SK-N-SH (cell line): ENCODE measurements at regions not wholly inside any gene's neighbourhood (a gene's known extent, or its start where the extent isn't known, plus 50 kb on each side); places are given as distances from the start of the nearest gene placed in this dataset.
"Not testable (repeated sequence)": the region's sequence is repeated elsewhere in the genome, so short reads cannot be mapped to it uniquely, and the experiment has no call there.

Experiments
- CTCF ChIA-PET: fragments of 300-600, 350-600 bp; formaldehyde crosslinking; extraction: SDS; loops from one replicate; lab custom pipeline; 2021; lab: Yijun Ruan, JAX
- POLR2A ChIA-PET: fragments of 350-600 bp; sonication (Branson Sonifier 250); formaldehyde crosslinking; extraction: SDS; loops from one replicate; lab custom pipeline; 2020; ENCODE audit warnings: antibody characterized with exemption, inconsistent platforms; lab: Yijun Ruan, JAX
- DNase-seq: peaks from one replicate; pipeline ENCODE4 v3.0.0; 2012
- H2AFZ ChIP-seq: fragments of 200-600 bp; sonication (generic); 2 replicates; pipeline ENCODE4 v1.8.1; 2016; ENCODE audit warnings: antibody characterized with exemption, mild to moderate bottlenecking, low read depth
- H3F3A ChIP-seq: fragments of 200-600 bp; sonication (generic); replicated peaks from 2 replicates; pipeline ENCODE3; 2016; ENCODE audit warnings: antibody characterized with exemption, mild to moderate bottlenecking; ENCODE audit not compliant: insufficient read depth
- H3K27ac ChIP-seq, 2 experiments: fragments of 200-500 bp in 1 of 2; fragments of 200-600 bp in 1 of 2; sonication (Bioruptor generic) in 1 of 2; sonication (generic), shearing (Covaris generic) in 1 of 2; 2 replicates each; pipeline versions ENCODE4 v1.5.1 to v1.6.1; 2014 to 2016; ENCODE audit warnings: low read depth in 2 of 2, inconsistent platforms in 1 of 2, low read length in 1 of 2, mild to moderate bottlenecking in 1 of 2, mixed read lengths in 1 of 2
- H3K27me3 ChIP-seq: fragments of 200-600 bp; sonication (generic), shearing (Covaris generic); 2 replicates; pipeline ENCODE4 v1.6.1; 2016; ENCODE audit warnings: mixed run types; ENCODE audit not compliant: insufficient read depth
- H3K36me3 ChIP-seq, 2 experiments: fragments of 200-500 bp in 1 of 2; fragments of 200-600 bp in 1 of 2; sonication (Bioruptor generic) in 1 of 2; sonication (generic) in 1 of 2; replicated peaks in 1 of 2; 2 replicates each; pipeline versions ENCODE3 to v1.5.1; 2014 to 2016; ENCODE audit warnings: low read length in 1 of 2, mild to moderate bottlenecking in 1 of 2; ENCODE audit not compliant: insufficient read depth in 2 of 2, control insufficient read depth in 1 of 2
- H3K4me1 ChIP-seq, 2 experiments: fragments of 200-500 bp in 1 of 2; fragments of 200-600 bp in 1 of 2; sonication (Bioruptor generic) in 1 of 2; sonication (generic), shearing (Covaris generic) in 1 of 2; 2 replicates each; pipeline versions ENCODE4 v1.5.1 to v1.6.1; 2014 to 2016; ENCODE audit warnings: low read depth in 1 of 2, low read length in 1 of 2, mixed run types in 1 of 2; ENCODE audit not compliant: insufficient read depth in 2 of 2, control insufficient read depth in 1 of 2
- H3K4me2 ChIP-seq: fragments of 200-600 bp; sonication (generic), shearing (Covaris generic); 2 replicates; pipeline ENCODE4 v1.6.1; 2017; ENCODE audit warnings: mixed run types
- H3K4me3 ChIP-seq, 2 experiments: fragments of 200-500 bp in 1 of 2; fragments of 200-600 bp in 1 of 2; sonication (Bioruptor generic) in 1 of 2; sonication (generic), shearing (Covaris generic) in 1 of 2; 2 replicates each; pipeline versions ENCODE4 v1.5.1 to v1.8.1; 2014 to 2016; ENCODE audit warnings: low read depth in 2 of 2, inconsistent platforms in 1 of 2, low read length in 1 of 2, mild to moderate bottlenecking in 1 of 2, mixed read lengths in 1 of 2, moderate library complexity in 1 of 2
- H3K79me2 ChIP-seq: fragments of 200-600 bp; sonication (generic); 2 replicates; pipeline ENCODE4 v1.8.1; 2017; ENCODE audit warnings: mild to moderate bottlenecking; ENCODE audit not compliant: insufficient read depth
- H3K9ac ChIP-seq: fragments of 200-600 bp; sonication (generic); 2 replicates; pipeline ENCODE4 v1.6.1; 2017; ENCODE audit warnings: mixed run types
- H3K9me2 ChIP-seq: fragments of 200-600 bp; sonication (generic); 2 replicates; pipeline ENCODE4 v1.6.1; 2017; ENCODE audit warnings: mixed run types
- H3K9me3 ChIP-seq: fragments of 200-600 bp; sonication (generic); 2 replicates; pipeline ENCODE4 v1.6.1; 2017; ENCODE audit warnings: mixed run types, mild to moderate bottlenecking, moderate library complexity
- H4K20me1 ChIP-seq: fragments of 200-600 bp; sonication (generic); 2 replicates; pipeline ENCODE4 v1.6.1; 2017; ENCODE audit warnings: mild to moderate bottlenecking, mixed run types; ENCODE audit not compliant: insufficient read depth
- CHD2 ChIP-seq: fragments of 150-350 bp; IDR thresholded peaks from 2 replicates; pipeline ENCODE4 v1.6.1; 2018; ENCODE audit warnings: low read length; ENCODE audit not compliant: partially characterized antibody
- ELF1 ChIP-seq: IDR thresholded peaks from 2 replicates; pipeline ENCODE4 v1.4.0; 2012
- EP300 ChIP-seq, 2 experiments: IDR thresholded peaks; 2 replicates each; pipeline versions ENCODE4 v1.4.0 to v1.6.1; 2012; ENCODE audit warnings: borderline replicate concordance in 1 of 2, low read depth in 1 of 2, low read length in 1 of 2
- FOXM1 ChIP-seq: IDR thresholded peaks from 2 replicates; pipeline ENCODE4 v1.4.0; 2012; ENCODE audit warnings: low read depth, mild to moderate bottlenecking
- JUND ChIP-seq: IDR thresholded peaks from 2 replicates; pipeline ENCODE4 v1.4.0; 2012
- MAX ChIP-seq: IDR thresholded peaks from 2 replicates; pipeline ENCODE4 v1.4.0; 2012; ENCODE audit warnings: low read depth
- MXI1 ChIP-seq: IDR thresholded peaks from 2 replicates; pipeline ENCODE4 v1.6.1; 2012; ENCODE audit warnings: mild to moderate bottlenecking, low read depth, low read length, improper control_type of control experiment
- NFIC ChIP-seq: IDR thresholded peaks from 2 replicates; pipeline ENCODE4 v1.4.0; 2012; ENCODE audit warnings: borderline replicate concordance
- NRF1 ChIP-seq: IDR thresholded peaks from 2 replicates; pipeline ENCODE4 v1.6.1; 2012; ENCODE audit warnings: low read depth, mild to moderate bottlenecking, low read length
- RAD21 ChIP-seq: IDR thresholded peaks from 2 replicates; pipeline ENCODE4 v1.6.1; 2012; ENCODE audit warnings: mild to moderate bottlenecking, low read length
- RCOR1 ChIP-seq: fragments of 150-350 bp; IDR thresholded peaks from 2 replicates; pipeline ENCODE4 v1.6.1; 2017; ENCODE audit warnings: antibody characterized with exemption, low read length
- REST ChIP-seq: IDR thresholded peaks from 2 replicates; pipeline ENCODE4 v1.6.1; 2012; ENCODE audit warnings: mild to moderate bottlenecking, low read depth, low read length, moderate library complexity
- RFX5 ChIP-seq: IDR thresholded peaks from 2 replicates; pipeline ENCODE4 v1.6.1; 2012; ENCODE audit warnings: mild to moderate bottlenecking, improper control_type of control experiment, low read length
- TAF1 ChIP-seq: IDR thresholded peaks from 2 replicates; pipeline ENCODE4 v1.6.1; 2012; ENCODE audit warnings: low read depth, mild to moderate bottlenecking, low read length, moderate library complexity, borderline replicate concordance
- TCF12 ChIP-seq: IDR thresholded peaks from 2 replicates; pipeline ENCODE4 v1.4.0; 2012
- TEAD4 ChIP-seq: IDR thresholded peaks from 2 replicates; pipeline ENCODE4 v1.4.0; 2012; ENCODE audit warnings: mild to moderate bottlenecking, borderline replicate concordance; ENCODE audit not compliant: insufficient read depth
- USF1 ChIP-seq: IDR thresholded peaks from 2 replicates; pipeline ENCODE4 v1.4.0; 2012; ENCODE audit warnings: low read depth, borderline replicate concordance
- ZBTB33 ChIP-seq: IDR thresholded peaks from 2 replicates; pipeline ENCODE4 v1.4.0; 2012; ENCODE audit warnings: low read depth, borderline replicate concordance
- WGBS: methylation state at CpG from one replicate; pipeline ENCODE4 v1.1.6; 2017; ENCODE audit warnings: low lambda C conversion rate; 5-methylcytosine and 5-hydroxymethylcytosine counted together

- no peak for TF ChIP-seq NRF1
These were observed 63.0 kb upstream of the LMCD1 start (continued) for GRCh38 chr3:8438507-8439079.

GRCh38 chr3:8440142-8440541, 61.5 kb upstream of the LMCD1 start:
- H3K79me2 ChIP-seq, CTCF ChIA-PET, POLR2A ChIA-PET, H3K4me3 ChIP-seq, H3K36me3 ChIP-seq, H3K9me2 ChIP-seq, H3K4me2 ChIP-seq, H3K9ac ChIP-seq, DNase-seq, H3K27me3 ChIP-seq, H2AFZ ChIP-seq, H3K9me3 ChIP-seq, H3K27ac ChIP-seq, H4K20me1 ChIP-seq: not testable (repeated sequence)
- peaks cover 27 to 31% of the 10 kb centered on the region in 2 experiments for H3K4me1 ChIP-seq
- H3F3A ChIP-seq, result peaks cover 22% of the 10 kb centered on the region
- 100% methylated on average over 4 of the region's 30 CpGs for WGBS

GRCh38 chr3:8441969-8442559, 59.6 kb upstream of the LMCD1 start:
- H3K9ac ChIP-seq, result 0 out of 2 replicates have a peak overlapping the region, but pooled peaks have one; percentile 79
- H3K4me3 ChIP-seq, result no peak overlapping the region; a peak in 1 of 4 replicates
- H3K4me2 ChIP-seq, result peak overlapping the region; percentile 69
- H3K27me3 ChIP-seq, result no peaks in the 10 kb centered on the region
- peak; percentile 79 for DNase-seq
- H2AFZ ChIP-seq, result no peak overlapping the region
- H3K9me2 ChIP-seq, result no peaks in the 10 kb centered on the region
- CTCF ChIA-PET, result interaction anchor here (0.7 to 5.9 kb wide), 41 partner anchors 9 to 674 kb away, joined by 3 to 76 read pairs (median 6); partner anchors contain the start of genes LMCD1 and SSUH2
- 51% methylated on average over 8 of the region's 8 CpGs for WGBS
- peaks cover 33 to 40% of the 10 kb centered on the region in 2 experiments for H3K4me1 ChIP-seq
- peaks cover 31% of the 10 kb centered on the region for H3F3A ChIP-seq
- no peaks in the 10 kb centered on the region for H3K36me3 ChIP-seq
- H3K27ac ChIP-seq, result peak overlapping the region; percentile 96 to 98
- H4K20me1 ChIP-seq, result no peaks in the 10 kb centered on the region
- no peaks in the 10 kb centered on the region for H3K79me2 ChIP-seq
- no peaks in the 10 kb centered on the region for H3K9me3 ChIP-seq
- POLR2A ChIA-PET, result interaction anchor here (0.7 to 1.2 kb wide), 2 partner anchors 14 to 59 kb away, joined by 3 to 4 read pairs; partner anchors contain the start of gene LMCD1
- no peak for TF ChIP-seq USF1
- TF ChIP-seq TEAD4, result no peak
- no peak for TF ChIP-seq MXI1
- TF ChIP-seq CHD2, result peak; percentile 25
- no peak for TF ChIP-seq ELF1
- TF ChIP-seq FOXM1, result no peak
- TF ChIP-seq TAF1, result no peak
- TF ChIP-seq RFX5, result no peak
- TF ChIP-seq REST, result peak; percentile 49; the same call in 1 of the 2 replicates
- TF ChIP-seq ZBTB33, result no peak
- TF ChIP-seq RAD21, result peak; percentile 84
- no peak for TF ChIP-seq TCF12
- TF ChIP-seq RCOR1, result peak; percentile 37; the same call in 1 of the 2 replicates
- TF ChIP-seq MAX, result no peak
- 0 out of 2 replicates have a peak, but pooled peaks have one; percentile 15 for TF ChIP-seq NFIC
- TF ChIP-seq EP300 (IDR thresholded peaks at IDR 0.05; ENCODE audit: borderline replicate concordance in 1 of 2, low read depth in 1 of 2, low read length in 1 of 2), result no peak
- TF ChIP-seq JUND, result no peak
